Medulla oblongata (tissue), 1 donor: ENCODE measurements at regions not wholly inside any gene's neighbourhood (a gene's known extent, or its start where the extent isn't known, plus 50 kb on each side); places are given as distances from the start of the nearest gene placed in this dataset.

Experiments used
- DNase-seq: peaks from one replicate; pipeline ENCODE4 v3.0.0-alpha.2; 2015; ENCODE audit errors: extremely low spot score

GRCh38 chr12:3336606-3337311 lies 154.2 kb upstream of the PRMT8 start:
- DNase-seq, result peak; percentile 93

DNA sequence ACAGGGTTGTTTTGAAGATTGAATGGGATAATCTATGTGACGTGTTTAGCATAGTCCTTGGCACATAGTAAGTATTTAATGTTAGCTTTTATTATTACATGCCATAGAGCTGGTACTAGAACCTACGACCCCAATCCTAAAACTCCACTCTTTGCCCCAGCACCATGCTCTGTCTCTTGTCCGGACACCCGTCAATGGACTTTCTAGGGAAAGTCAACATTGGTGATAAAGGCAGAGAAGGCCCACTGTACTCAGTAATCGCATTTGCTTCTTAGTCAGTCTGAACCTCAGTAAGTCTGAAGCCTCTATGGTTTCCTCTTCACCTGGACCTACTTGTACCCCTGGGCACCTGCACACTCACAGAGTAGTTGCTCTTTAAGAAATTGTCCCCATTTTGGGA lies 153.1 kb upstream of the PRMT8 start:
- DNase-seq, result no peak

- no peak for DNase-seq
Observed at GRCh38 chr12:3339221-3339620, 151.8 kb upstream of the PRMT8 start.

DNA sequence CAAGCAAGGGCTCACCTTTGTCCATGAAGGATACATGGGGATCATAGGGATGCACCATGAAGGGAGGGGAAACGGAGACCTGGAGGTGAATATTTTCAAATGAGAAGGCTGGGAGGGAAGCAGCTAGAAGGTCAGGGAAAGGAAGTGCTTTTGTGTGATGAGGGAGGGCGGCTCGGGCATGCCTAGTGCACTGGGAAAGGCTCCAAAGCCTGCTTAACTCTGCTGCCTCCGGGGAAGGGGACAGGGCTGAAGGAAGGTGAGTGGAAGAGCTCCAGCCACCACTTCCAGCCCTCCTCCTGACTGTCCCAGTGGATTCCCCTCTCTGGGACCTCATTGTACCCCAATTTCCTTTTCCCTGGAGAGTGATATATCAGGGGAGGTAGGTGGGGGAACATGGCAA lies 149.4 kb upstream of the PRMT8 start:
- no peak for DNase-seq

GRCh38 chr12:3342051-3342450 lies 149.0 kb upstream of the PRMT8 start:
- DNase-seq, result peak; percentile 67

DNA sequence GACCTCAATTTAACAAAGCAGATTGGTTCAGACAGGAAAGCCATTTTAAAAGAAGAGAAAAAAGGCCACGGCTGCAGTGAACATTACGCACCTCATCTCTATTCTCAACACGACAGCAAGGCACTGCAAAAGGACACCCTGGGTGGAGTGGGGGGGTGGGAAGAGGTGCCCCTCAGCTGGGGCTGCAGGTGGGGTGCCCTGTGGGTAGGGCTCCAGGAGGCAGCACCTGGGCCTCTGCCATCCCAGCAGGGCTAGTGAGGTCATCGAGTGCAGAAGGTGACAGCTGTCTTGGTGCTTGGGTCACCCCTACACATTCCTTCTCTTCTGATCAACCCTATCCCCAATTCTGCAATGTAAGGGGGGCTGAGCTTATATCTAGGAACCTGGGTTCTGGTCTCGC lies 142.9 kb upstream of the PRMT8 start:
- no peak for DNase-seq

GRCh38 chr12:3350432-3350831 lies 140.6 kb upstream of the PRMT8 start:
- no peak for DNase-seq

DNA sequence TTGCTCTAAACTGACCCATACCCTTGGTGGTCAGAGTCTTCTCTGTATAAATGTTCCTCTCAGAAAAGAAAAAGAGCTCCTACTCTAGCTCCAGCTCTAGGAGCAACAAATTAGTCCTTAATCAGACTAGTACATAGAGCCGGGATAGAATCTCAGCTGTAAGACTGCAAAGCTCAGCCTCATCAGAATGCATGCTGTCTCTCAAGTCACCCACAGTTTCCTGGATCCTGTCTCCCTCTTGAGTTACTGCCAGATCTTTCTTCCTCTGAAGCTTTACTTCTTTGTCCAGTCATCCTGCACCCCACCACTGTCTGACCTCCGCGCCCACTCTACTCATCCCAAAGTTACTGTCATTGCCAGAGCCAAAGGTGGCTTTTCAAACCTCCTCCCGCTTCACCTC lies 139.3 kb upstream of the PRMT8 start:
- no peak for DNase-seq

DNA sequence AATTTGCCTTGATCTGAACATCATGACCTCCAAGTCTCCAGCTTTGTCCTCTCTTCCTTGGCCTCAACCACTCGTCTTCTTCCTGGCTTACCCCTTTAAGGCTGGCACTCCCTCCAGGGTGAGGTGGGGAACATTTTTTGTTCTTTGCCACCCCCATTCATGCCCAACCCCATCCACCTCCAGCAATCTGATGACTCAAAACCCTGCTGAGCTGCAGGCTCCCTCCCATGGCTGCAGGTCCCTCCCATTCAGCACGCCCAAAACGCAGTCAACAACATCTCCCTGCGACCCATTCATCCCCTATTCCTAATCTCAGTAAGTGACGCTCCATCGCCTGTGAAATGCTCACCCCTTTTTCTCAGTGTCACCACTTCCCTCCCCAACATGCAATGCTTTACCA lies 138.8 kb upstream of the PRMT8 start:
- DNase-seq, result no peak

DNA sequence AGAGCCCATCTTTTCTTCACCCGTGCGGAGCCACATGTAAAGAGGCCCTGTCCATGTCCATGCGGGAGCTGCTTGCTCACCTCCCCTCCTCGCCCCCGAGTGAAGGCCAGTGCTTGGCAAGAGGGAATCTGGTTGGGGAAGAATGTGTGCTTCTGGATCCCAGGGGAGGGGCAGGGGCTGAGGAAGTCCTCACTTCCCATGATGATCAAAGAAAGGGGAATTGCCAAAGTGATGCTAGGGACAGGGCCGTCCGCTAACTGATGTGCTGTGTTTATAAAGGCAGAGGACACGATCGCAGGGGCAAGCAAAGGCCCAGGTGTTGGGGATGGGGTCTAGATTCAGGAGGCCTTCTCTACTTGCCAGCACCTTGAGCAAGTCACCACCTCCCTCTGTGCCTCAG lies 137.4 kb upstream of the PRMT8 start:
- no peak for DNase-seq

GRCh38 chr12:3354586-3354985 lies 136.4 kb upstream of the PRMT8 start:
- DNase-seq, result no peak

- DNase-seq, result no peak
Observed at GRCh38 chr12:3355378-3355900, 135.6 kb upstream of the PRMT8 start.

DNA sequence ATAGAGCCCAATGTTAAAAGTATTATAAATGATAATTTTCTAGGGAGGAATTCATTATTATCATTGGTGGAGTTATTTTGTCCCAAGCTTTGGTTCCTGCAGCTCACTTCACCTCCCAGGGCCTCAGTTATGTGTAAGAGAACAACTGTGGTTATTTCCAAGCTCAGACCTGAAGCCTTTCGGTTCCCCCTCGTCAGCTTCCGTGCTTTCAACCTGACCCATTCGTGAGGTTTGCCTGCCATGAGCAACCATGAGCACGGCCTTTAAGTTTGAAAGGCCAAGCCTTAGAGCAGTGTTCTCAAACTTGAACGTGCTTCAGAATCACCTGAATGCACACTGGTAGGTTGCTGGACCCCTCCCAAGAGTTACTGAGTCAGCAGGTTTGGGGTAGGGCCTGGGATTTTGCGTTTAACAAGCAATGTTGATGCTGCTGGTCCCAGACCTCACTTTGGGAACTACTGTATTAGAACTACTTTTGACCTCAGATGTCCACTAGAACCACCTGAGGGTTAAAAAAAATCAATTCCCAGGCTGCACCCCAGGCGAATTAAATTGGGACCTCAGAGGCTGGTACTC lies 133.0 kb upstream of the PRMT8 start:
- no peak for DNase-seq

- DNase-seq, result no peak
Observed at GRCh38 chr12:3359478-3359877, 131.5 kb upstream of the PRMT8 start.

DNA sequence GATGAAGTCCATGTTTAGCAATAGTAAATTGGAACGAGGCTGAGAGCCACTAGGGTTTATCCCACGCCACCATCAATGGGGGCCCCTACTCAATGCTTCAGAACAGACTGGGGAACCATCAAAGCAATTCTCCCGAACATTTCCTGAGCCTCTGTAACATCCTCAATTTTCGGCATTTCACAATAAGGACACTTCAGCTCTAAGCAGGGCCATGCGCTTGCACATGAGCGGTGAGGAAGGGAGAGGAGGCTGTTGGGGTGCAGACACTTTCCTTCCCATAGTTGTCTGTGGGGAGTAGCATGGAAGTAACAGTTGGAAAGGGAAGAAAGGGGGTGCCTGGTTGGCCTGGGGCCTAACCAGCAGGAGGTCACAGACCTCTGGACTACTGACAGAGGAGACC lies 129.9 kb upstream of the PRMT8 start:
- DNase-seq, result no peak

GRCh38 chr12:3362737-3363136 lies 128.3 kb upstream of the PRMT8 start:
- DNase-seq, result no peak

DNA sequence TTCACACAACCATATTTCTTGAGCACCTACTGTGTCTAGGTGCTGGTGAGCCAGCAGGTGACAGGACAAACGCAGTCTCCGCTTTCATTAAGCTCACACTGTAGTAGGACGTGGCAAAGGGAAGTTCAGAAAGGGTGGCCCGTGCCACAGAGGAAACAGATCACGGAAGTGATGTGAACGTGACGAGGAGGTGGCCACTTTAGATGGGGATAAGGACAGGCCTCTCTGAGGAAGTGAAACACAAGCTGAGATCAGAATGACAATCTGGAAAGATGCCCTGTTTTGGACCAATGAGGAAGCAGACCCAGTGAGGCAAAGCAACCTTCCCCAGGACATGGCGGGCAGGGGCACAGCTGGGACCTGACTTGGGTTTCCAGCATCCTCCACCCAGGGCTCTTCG lies 127.4 kb upstream of the PRMT8 start:
- DNase-seq, result peak; percentile 18

GRCh38 chr12:3364226-3364625 lies 126.8 kb upstream of the PRMT8 start:
- DNase-seq, result no peak

DNA sequence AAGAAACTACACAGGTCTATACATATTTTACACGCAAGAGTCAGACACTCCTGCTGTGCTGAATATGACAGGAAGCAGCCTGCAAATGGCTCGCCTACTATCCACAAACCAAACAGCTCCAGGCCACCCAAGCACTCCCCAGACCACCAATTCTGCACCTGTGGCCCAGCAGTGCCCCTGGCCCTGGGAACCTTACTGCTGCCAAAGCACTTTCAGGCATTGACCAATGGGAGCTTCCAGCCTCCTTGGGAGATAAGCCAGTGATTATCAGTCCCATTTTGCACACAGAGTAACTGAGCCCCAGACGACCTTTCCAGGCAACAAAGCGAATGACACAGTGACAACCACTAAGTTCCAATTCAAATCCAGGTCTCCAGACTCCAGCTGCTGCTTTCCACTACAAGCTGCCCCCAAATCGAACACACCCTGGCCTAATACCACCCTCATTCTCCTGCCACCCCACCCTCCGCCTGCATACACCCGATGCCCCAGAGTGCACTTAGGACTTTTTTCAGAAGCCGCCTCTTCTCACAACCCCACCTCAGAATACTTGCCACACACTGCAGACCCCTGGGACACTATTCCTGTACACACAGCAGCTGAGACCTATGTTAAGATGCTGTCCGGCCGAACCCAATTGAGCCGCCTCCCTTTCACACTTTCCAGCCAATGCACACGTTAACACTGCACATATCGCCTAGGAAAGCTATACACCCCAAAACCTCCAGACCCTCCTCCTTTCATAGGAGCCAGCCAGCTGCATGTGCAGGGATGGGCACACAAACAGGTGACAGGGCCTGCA lies 126.1 kb upstream of the PRMT8 start:
- no peak for DNase-seq

DNA sequence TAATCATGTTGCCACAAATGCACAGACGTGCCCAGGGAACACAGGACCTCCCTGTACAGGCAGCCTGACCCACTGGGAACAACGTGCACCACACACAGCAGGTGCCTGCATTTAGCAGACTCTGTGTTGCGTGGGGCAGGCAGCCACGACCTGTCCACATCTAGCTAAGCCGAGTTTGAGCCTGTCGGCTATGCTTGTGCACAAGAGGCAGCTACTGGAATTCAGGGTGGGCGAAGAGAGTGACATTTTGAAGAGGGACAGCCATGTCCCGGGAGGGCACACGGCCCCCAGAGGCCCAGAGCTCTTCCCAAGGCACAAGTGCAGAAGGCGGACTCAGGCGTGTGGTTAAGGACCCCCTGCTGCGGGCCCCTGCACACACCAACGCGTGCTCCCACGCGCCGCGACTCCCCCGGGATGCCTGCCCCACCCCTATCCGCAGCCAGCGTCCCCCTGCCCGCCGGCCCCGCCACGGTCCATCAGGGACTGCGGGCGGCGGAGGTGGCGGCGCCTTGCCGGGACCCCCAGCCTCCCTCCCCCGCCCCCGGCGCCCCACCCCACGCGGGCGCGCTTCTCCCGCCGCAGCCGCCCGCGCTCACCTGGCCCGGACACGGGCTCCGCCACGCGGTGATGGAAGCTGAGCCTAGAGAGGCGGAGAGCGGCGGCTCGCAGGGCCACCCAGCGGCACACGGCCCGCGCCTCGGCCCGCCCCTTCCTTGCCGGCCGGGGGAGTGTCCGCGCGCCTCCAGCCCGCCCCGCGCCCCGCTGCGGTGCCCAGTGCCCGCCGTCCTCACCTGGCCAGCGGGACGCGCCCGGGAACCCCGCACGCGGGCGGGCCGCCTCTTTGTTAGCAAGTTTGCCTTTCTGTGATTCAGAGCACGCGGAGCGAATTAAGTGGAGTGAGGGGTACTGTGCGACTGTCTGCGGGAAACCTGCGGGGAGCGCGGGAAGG lies 125.3 kb upstream of the PRMT8 start:
- DNase-seq, result no peak

GRCh38 chr12:3366451-3367110 lies 124.4 kb upstream of the PRMT8 start:
- no peak for DNase-seq
